Germinal center (tissue), 1 donor: ENCODE measurements at regions not wholly inside any gene's neighbourhood (a gene's known extent, or its start where the extent isn't known, plus 50 kb on each side); places are given as distances from the start of the nearest gene placed in this dataset.

Experiments used
- DNase-seq: peaks from one replicate; pipeline ENCODE4 v3.0.0; 2012; ENCODE audit warnings: mixed read lengths, low spot score

- peak; percentile 47 for DNase-seq
These were observed 52.9 kb upstream of the HPF1 start for GRCh38 chr4:169810325-169811323.

GRCh38 chr4:169807934-169808509 lies 50.3 kb upstream of the HPF1 start:
- no peak for DNase-seq
